MM.1S (cell line): ENCODE measurements at regions not wholly inside any gene's neighbourhood (a gene's known extent, or its start where the extent isn't known, plus 50 kb on each side); places are given as distances from the start of the nearest gene placed in this dataset.

Experiments
- EZH2phosphoT487 ChIP-seq: fragments of 300-600 bp; sonication (generic); IDR thresholded peaks from 2 replicates; pipeline ENCODE4 v1.6.1; 2018; ENCODE audit warnings: antibody characterized with exemption, low read length
- TF ChIP-seq, protein P1 (sequence below): fragments of 300-600 bp; sonication (generic); IDR thresholded peaks from 2 replicates; pipeline ENCODE4 v1.5.1; 2016; ENCODE audit warnings: antibody characterized with exemption, low read length, mixed read lengths

DNA sequence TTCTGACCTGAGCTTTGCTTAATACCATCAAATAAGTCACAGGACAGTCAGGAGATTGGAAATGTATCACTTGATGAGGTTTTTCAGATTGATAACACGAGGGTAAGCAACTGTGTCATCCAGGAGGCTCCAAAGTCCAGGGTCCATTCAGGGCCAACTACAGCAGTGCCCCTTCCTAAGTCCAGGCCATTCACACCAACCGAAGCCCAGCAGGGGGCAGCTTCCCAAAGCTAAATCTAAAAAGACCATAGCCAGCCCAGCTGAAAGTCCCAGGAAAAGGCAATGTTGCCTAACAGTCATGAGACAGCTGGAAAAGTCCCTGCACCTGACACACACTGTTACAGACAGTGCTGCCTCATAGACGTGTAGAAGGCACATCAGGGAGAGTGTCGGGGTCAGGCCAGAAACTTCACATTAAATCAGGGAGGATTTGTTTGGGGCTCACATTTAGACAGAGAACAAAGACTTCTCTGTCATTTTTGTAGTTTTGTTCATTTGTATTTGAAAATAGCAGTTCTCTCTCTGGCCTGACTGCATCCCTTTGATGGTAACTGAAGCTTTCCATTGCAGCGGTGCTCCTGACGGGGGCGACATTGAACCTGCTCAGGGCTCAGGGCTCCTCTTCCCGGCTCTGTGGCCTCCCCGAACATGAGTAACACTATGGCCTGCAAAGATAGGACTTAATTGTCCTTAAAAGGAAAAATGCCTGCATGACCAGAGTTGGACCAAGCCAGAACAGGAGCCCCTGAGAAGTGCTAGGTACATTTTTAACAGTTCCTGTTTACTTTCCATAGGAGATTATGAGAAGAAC is 200.4 kb downstream of the NRIP1 start:
- TF ChIP-seq EZH2phosphoT487: no peak
- TF ChIP-seq, protein P1, sequence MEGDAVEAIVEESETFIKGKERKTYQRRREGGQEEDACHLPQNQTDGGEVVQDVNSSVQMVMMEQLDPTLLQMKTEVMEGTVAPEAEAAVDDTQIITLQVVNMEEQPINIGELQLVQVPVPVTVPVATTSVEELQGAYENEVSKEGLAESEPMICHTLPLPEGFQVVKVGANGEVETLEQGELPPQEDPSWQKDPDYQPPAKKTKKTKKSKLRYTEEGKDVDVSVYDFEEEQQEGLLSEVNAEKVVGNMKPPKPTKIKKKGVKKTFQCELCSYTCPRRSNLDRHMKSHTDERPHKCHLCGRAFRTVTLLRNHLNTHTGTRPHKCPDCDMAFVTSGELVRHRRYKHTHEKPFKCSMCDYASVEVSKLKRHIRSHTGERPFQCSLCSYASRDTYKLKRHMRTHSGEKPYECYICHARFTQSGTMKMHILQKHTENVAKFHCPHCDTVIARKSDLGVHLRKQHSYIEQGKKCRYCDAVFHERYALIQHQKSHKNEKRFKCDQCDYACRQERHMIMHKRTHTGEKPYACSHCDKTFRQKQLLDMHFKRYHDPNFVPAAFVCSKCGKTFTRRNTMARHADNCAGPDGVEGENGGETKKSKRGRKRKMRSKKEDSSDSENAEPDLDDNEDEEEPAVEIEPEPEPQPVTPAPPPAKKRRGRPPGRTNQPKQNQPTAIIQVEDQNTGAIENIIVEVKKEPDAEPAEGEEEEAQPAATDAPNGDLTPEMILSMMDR: peak; percentile 39
